ENCODE measurements at regions not wholly inside any gene's neighbourhood (a gene's known extent, or its start where the extent isn't known, plus 50 kb on each side); places are given as distances from the start of the nearest gene placed in this dataset.

GRCh38 chr3:84096188-84096587, 862.6 kb upstream of the CADM2 start:
- TF ChIP-seq ZNF274 (IDR thresholded peaks at IDR 0.05; ENCODE audit: low read length) (no peak), ZNF274 (tag by site-specific recombination; IDR thresholded peaks at IDR 0.05; ENCODE audit: borderline replicate concordance) (no peak), KLF1 (tag by site-specific recombination; IDR thresholded peaks at IDR 0.05) (no peak), YY1 (tag by site-specific recombination; IDR thresholded peaks at IDR 0.05) (no peak), ZNF311 (tag by site-specific recombination; IDR thresholded peaks at IDR 0.05; ENCODE audit: borderline replicate concordance) (no peak), ZSCAN4 (tag by site-specific recombination; IDR thresholded peaks at IDR 0.05) (no peak), ZNF777 (tag by site-specific recombination; IDR thresholded peaks at IDR 0.05; ENCODE audit: borderline replicate concordance) (no peak), ZNF341 (tag by site-specific recombination; IDR thresholded peaks at IDR 0.05; ENCODE audit: low read depth) (no peak), CTCF (tag by site-specific recombination; IDR thresholded peaks at IDR 0.05) (no peak), ZNF792 (tag by site-specific recombination; IDR thresholded peaks at IDR 0.05) (no peak), ZNF513 (tag by site-specific recombination; IDR thresholded peaks at IDR 0.05) (no peak), ZNF280D (tag by site-specific recombination; IDR thresholded peaks at IDR 0.05) (no peak)

Measured in HEK293 (cell line).